Upper lobe of left lung (tissue), 4 donors: ENCODE measurements at regions not wholly inside any gene's neighbourhood (a gene's known extent, or its start where the extent isn't known, plus 50 kb on each side); places are given as distances from the start of the nearest gene placed in this dataset.
A peak's percentile ranks its signal among the peaks of the same experiment; 100 is the strongest.

Source experiments
- EP300 ChIP-seq, 4 donors: sonication (generic); formaldehyde crosslinking; IDR thresholded peaks; one replicate each; pipeline ENCODE4 v1.5.1; 2017; ENCODE audit warnings: antibody characterized with exemption in 4 of 4, control low read depth in 2 of 4
- POLR2AphosphoS5 ChIP-seq, 2 donors: sonication (generic); formaldehyde crosslinking; IDR thresholded peaks; one replicate each; pipeline ENCODE4 v1.5.1; 2017; ENCODE audit warnings: antibody characterized with exemption in 2 of 2
- TF ChIP-seq, protein P1 (sequence below), 6 experiments: fragments of 450-650 bp in 4 of 6; fragments of 200-600 bp in 2 of 6; sonication (generic) in 2 of 6; IDR thresholded peaks; one replicate each; pipeline ENCODE4 v1.5.1; 2016 to 2019; ENCODE audit warnings: antibody characterized with exemption in 6 of 6

DNA sequence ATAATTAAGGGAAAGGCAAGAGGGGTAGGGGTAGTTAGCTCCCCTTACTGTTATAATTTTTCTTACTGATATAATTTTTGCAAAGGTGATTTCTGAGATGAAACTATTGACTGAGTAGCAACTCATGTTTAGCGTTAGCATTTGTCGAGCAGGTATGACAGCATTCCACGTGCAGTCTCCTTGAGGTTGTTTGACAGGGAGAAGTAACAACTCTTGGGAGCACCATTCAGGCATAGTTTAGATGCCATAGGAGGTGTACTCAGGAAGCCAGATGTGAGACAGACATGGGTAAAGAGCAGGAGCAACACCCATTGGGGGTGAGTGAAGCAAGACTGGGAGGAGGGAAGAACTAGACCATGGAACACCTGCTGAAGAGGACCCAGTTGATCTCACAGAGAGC, 96.6 kb upstream of the KLF6 start:
- TF ChIP-seq POLR2AphosphoS5 (IDR thresholded peaks at IDR 0.05) (peak in 1 of 2 donors; percentile 21), EP300 (IDR thresholded peaks at IDR 0.05) (peak in 2 of 4 donors; percentile 46 to 67)
- TF ChIP-seq, protein P1, sequence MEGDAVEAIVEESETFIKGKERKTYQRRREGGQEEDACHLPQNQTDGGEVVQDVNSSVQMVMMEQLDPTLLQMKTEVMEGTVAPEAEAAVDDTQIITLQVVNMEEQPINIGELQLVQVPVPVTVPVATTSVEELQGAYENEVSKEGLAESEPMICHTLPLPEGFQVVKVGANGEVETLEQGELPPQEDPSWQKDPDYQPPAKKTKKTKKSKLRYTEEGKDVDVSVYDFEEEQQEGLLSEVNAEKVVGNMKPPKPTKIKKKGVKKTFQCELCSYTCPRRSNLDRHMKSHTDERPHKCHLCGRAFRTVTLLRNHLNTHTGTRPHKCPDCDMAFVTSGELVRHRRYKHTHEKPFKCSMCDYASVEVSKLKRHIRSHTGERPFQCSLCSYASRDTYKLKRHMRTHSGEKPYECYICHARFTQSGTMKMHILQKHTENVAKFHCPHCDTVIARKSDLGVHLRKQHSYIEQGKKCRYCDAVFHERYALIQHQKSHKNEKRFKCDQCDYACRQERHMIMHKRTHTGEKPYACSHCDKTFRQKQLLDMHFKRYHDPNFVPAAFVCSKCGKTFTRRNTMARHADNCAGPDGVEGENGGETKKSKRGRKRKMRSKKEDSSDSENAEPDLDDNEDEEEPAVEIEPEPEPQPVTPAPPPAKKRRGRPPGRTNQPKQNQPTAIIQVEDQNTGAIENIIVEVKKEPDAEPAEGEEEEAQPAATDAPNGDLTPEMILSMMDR (IDR thresholded peaks at IDR 0.05) = no peak
